Left lung (tissue), 4 donors: ENCODE measurements at regions not wholly inside any gene's neighbourhood (a gene's known extent, or its start where the extent isn't known, plus 50 kb on each side); places are given as distances from the start of the nearest gene placed in this dataset.

Experiments
- ATAC-seq: fragments of 200-7000 bp; cut with Tn5 transposase; one replicate; pipeline ENCODE4 v1.9.1; 2020; ENCODE audit warnings: moderate library complexity
- DNase-seq, 4 donors: peaks; one replicate each; pipeline ENCODE4 v3.0.0-alpha.2; 2013 to 2020
- H3K27ac ChIP-seq, 2 donors: fragments of 200-600 bp; sonication (generic) in 1 of 2; one replicate each; pipeline versions ENCODE4 v1.5.0 to v1.8.0; 2020 to 2021
- H3K27me3 ChIP-seq, 2 donors: fragments of 200-600 bp; sonication (generic) in 1 of 2; one replicate each; pipeline versions ENCODE4 v1.5.0 to v1.8.0; 2020 to 2021
- H3K36me3 ChIP-seq, 2 donors: fragments of 200-600 bp; sonication (generic) in 1 of 2; one replicate each; pipeline versions ENCODE4 v1.5.0 to v1.8.0; 2020 to 2021
- H3K4me1 ChIP-seq, 2 donors: fragments of 200-600 bp; one replicate each; pipeline ENCODE4 v1.8.0; 2021
- H3K4me3 ChIP-seq, 2 donors: fragments of 200-600 bp; sonication (generic) in 1 of 2; one replicate each; pipeline versions ENCODE4 v1.5.0 to v1.8.0; 2020 to 2021; ENCODE audit warnings: mild to moderate bottlenecking in 1 of 2
- H3K9me3 ChIP-seq, 2 donors: fragments of 200-600 bp; sonication (generic) in 1 of 2; one replicate each; pipeline versions ENCODE4 v1.5.0 to v1.8.0; 2020 to 2021
- intact Hi-C, 2 donors: fragments of 100-400 bp; cut with DNase I; formaldehyde crosslinking; loops; one replicate each; pipeline versions ENCODE4 v1.11.2 to v1.14.2; 2022
- TF ChIP-seq, protein P1 (sequence below), 2 donors: fragments of 200-600 bp; sonication (generic) in 1 of 2; IDR thresholded peaks; one replicate each; pipeline versions ENCODE4 v1.5.0 to v1.8.0; 2021; ENCODE audit warnings: antibody characterized with exemption in 2 of 2
- donor health status: DM: no; HTN: yes; CAD: no.
- donor health status: DM: no; HTN: no; CAD: no.

- H3K36me3 ChIP-seq: no peaks in the 10 kb centered on the region
- DNase-seq: no peak
- H3K9me3 ChIP-seq: no peaks in the 10 kb centered on the region
- no peak overlapping the region for H3K27ac ChIP-seq
- TF ChIP-seq, protein P1, sequence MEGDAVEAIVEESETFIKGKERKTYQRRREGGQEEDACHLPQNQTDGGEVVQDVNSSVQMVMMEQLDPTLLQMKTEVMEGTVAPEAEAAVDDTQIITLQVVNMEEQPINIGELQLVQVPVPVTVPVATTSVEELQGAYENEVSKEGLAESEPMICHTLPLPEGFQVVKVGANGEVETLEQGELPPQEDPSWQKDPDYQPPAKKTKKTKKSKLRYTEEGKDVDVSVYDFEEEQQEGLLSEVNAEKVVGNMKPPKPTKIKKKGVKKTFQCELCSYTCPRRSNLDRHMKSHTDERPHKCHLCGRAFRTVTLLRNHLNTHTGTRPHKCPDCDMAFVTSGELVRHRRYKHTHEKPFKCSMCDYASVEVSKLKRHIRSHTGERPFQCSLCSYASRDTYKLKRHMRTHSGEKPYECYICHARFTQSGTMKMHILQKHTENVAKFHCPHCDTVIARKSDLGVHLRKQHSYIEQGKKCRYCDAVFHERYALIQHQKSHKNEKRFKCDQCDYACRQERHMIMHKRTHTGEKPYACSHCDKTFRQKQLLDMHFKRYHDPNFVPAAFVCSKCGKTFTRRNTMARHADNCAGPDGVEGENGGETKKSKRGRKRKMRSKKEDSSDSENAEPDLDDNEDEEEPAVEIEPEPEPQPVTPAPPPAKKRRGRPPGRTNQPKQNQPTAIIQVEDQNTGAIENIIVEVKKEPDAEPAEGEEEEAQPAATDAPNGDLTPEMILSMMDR (IDR thresholded peaks at IDR 0.05): no peak
- intact Hi-C loops: no loop called here
- H3K4me3 ChIP-seq: no peak overlapping the region
- H3K27me3 ChIP-seq: no peaks in the 10 kb centered on the region
- ATAC-seq: no peak
- no peaks in the 10 kb centered on the region for H3K4me1 ChIP-seq
Measured at GRCh38 chr21:15645830-15646229, 84.0 kb upstream of the USP25 start.

- no peaks in the 10 kb centered on the region for H3K36me3 ChIP-seq
- H3K27ac ChIP-seq: no peak overlapping the region
- no peaks in the 10 kb centered on the region for H3K9me3 ChIP-seq
- TF ChIP-seq, protein P1 (IDR thresholded peaks at IDR 0.05): no peak
- intact Hi-C loops: no loop called here
- H3K4me1 ChIP-seq: no peaks in the 10 kb centered on the region
- no peak overlapping the region for H3K4me3 ChIP-seq
- no peaks in the 10 kb centered on the region for H3K27me3 ChIP-seq
- ATAC-seq (no peak), DNase-seq (no peak)
Measured at GRCh38 chr21:15650735-15651134, 79.0 kb upstream of the USP25 start.

DNA sequence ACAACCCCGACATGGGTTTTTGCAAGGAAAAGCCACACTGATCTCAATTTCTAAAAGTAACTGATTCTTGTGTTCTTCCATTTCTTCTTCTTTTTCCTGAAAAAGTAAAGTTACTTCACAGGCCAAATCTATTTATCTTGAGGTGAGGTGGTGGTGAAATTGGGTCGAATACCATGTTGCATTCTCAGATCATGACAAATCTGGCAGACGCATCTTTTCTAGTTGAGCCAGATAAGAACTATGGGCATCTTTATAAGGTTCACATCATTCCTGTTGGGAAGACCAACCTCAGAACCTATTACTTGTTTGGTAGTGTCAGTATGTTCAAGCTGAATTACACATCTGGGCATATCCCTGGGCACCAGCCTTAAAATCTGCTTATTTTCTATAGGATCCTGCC lies 78.6 kb upstream of the USP25 start:
- no peaks in the 10 kb centered on the region for H3K36me3 ChIP-seq
- intact Hi-C loops: no loop called here
- H3K27me3 ChIP-seq: no peaks in the 10 kb centered on the region
- no peaks in the 10 kb centered on the region for H3K4me1 ChIP-seq
- TF ChIP-seq, protein P1 (IDR thresholded peaks at IDR 0.05): no peak
- ATAC-seq (no peak), DNase-seq (no peak)
- no peak overlapping the region for H3K27ac ChIP-seq
- no peak overlapping the region for H3K4me3 ChIP-seq
- no peaks in the 10 kb centered on the region for H3K9me3 ChIP-seq

GRCh38 chr21:15653710-15654109 lies 76.1 kb upstream of the USP25 start:
- H3K9me3 ChIP-seq: no peaks in the 10 kb centered on the region
- TF ChIP-seq, protein P1 (IDR thresholded peaks at IDR 0.05): no peak
- DNase-seq (no peak), ATAC-seq (no peak)
- H3K4me1 ChIP-seq: no peaks in the 10 kb centered on the region
- H3K4me3 ChIP-seq: no peak overlapping the region
- no peaks in the 10 kb centered on the region for H3K36me3 ChIP-seq
- H3K27ac ChIP-seq: no peak overlapping the region
- H3K27me3 ChIP-seq: no peaks in the 10 kb centered on the region
- intact Hi-C loops: no loop called here

DNA sequence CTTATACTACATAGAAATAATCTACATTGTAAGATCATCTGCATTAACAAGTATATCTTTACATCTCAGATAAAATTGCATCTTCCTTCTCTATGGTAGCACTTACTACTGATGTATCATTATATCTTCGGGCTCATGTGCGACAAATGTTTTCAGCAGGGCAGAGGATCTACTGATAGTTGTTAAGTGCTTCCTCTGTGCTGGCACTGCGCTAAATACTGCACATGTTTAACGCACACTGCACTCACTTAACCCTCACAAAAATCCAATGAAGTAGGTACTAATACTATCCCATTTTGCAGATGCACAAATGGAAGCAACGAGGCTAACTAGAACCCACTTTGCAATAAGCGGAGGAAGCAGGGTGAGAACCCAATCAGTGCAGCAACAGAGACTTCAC lies 75.6 kb upstream of the USP25 start:
- Histone ChIP-seq H3K27me3 (no peaks in the 10 kb centered on the region), H3K36me3 (no peaks in the 10 kb centered on the region), H3K9me3 (no peaks in the 10 kb centered on the region), H3K27ac (no peak overlapping the region), H3K4me3 (no peak overlapping the region), H3K4me1 (no peaks in the 10 kb centered on the region)
- ATAC-seq (no peak), DNase-seq (no peak)
- TF ChIP-seq, protein P1 (IDR thresholded peaks at IDR 0.05): no peak
- intact Hi-C loops: no loop called here
